ENCODE measurements at regions not wholly inside any gene's neighbourhood (a gene's known extent, or its start where the extent isn't known, plus 50 kb on each side); places are given as distances from the start of the nearest gene placed in this dataset.

GRCh38 chr2:145985517-145985916 lies 1465.6 kb upstream of the ZEB2 start:
- H3K79me2 ChIP-seq (ENCODE audit: insufficient read depth, low read length) = no peaks in the 10 kb centered on the region
- no peak overlapping the region for H4K8ac ChIP-seq (replicated peaks; ENCODE audit: insufficient read length, low read depth, low read length)
- H3K27ac Mint-ChIP-seq = no peak overlapping the region
- no peak overlapping the region for H4K91ac ChIP-seq (ENCODE audit: insufficient read length, low read depth, low read length)
- no peak overlapping the region for H3K4ac ChIP-seq (ENCODE audit: low read depth, low read length)
- no peak overlapping the region for H3K4me2 ChIP-seq (ENCODE audit: insufficient read depth, insufficient read length, low read length)
- H2BK120ac ChIP-seq (ENCODE audit: low read depth, low read length, poor library complexity, severe bottlenecking) = no peak overlapping the region
- H3K56ac ChIP-seq (ENCODE audit: insufficient read length, low read depth, low read length) = no peak overlapping the region
- H3K23me2 ChIP-seq (ENCODE audit: insufficient read length, low read depth, low read length, poor library complexity, severe bottlenecking) = no peaks in the 10 kb centered on the region
- H3K4me1 ChIP-seq (ENCODE audit: insufficient read depth, low read length) = no peaks in the 10 kb centered on the region
- H3K27ac ChIP-seq (ENCODE audit: insufficient read length, low read depth, low read length) = no peak overlapping the region
- no peak overlapping the region for H3K4me3 Mint-ChIP-seq
- H2BK20ac ChIP-seq (ENCODE audit: low read depth, low read length, poor library complexity, severe bottlenecking) = no peak overlapping the region
- no peak overlapping the region for H2AK5ac ChIP-seq (ENCODE audit: insufficient read length, low read length)
- H3K14ac ChIP-seq (ENCODE audit: insufficient read depth, low read length) = no peak overlapping the region
- H4K20me1 ChIP-seq (ENCODE audit: control insufficient read depth, insufficient read depth, insufficient read length) = no peaks in the 10 kb centered on the region
- no peak overlapping the region for H3K23ac ChIP-seq (ENCODE audit: insufficient read length, low read depth, low read length)
- no peak overlapping the region for H2BK12ac ChIP-seq (ENCODE audit: insufficient read length, low read depth, low read length)
- no peak overlapping the region for H3T11ph ChIP-seq (ENCODE audit: low read length)
- H2BK5ac ChIP-seq (ENCODE audit: insufficient read length, low read length) = no peak overlapping the region
- H4K5ac ChIP-seq (ENCODE audit: insufficient read length, low read depth, low read length) = no peak overlapping the region
- H2BK15ac ChIP-seq (ENCODE audit: low read depth, low read length) = no peak overlapping the region
- no peak for DNase-seq
- no peaks in the 10 kb centered on the region for H3K9me3 ChIP-seq (ENCODE audit: control insufficient read depth, low read depth, low read length)
- no peak for TF ChIP-seq CTCF (conservative IDR thresholded peaks at IDR 0.05)
- no peaks in the 10 kb centered on the region for H3K27me3 Mint-ChIP-seq (ENCODE audit: low read depth)
- H3K9me3 Mint-ChIP-seq = no peaks in the 10 kb centered on the region
- no peaks in the 10 kb centered on the region for H3K79me1 ChIP-seq (ENCODE audit: insufficient read depth, low read depth, low read length, poor library complexity, severe bottlenecking)
- no peaks in the 10 kb centered on the region for H3K27me3 ChIP-seq (ENCODE audit: insufficient read depth, low read length)
- no peak overlapping the region for H3K18ac ChIP-seq (ENCODE audit: insufficient read length, low read depth, low read length)
- H3K4me1 Mint-ChIP-seq = no peaks in the 10 kb centered on the region
- H3K36me3 Mint-ChIP-seq (ENCODE audit: insufficient read depth in 1 of 3, low read depth in 3 of 3) = no peaks in the 10 kb centered on the region
- H3K9ac ChIP-seq (ENCODE audit: extremely low read depth, insufficient read length, low read length) = no peak overlapping the region
- no peak overlapping the region for H2AFZ ChIP-seq (ENCODE audit: low read length)
